ENCODE measurements at regions not wholly inside any gene's neighbourhood (a gene's known extent, or its start where the extent isn't known, plus 50 kb on each side); places are given as distances from the start of the nearest gene placed in this dataset.

GRCh38 chr3:20852712-20853111, 666.7 kb upstream of the SGO1 start:
- Mint-ChIP-seq H3K9me3 (no peaks in the 10 kb centered on the region), H3K27ac (ENCODE audit: unreplicated experiment) (no peak overlapping the region), H3K4me3 (no peak overlapping the region), H3K27me3 (ENCODE audit: low read depth) (no peaks in the 10 kb centered on the region), H3K4me1 (no peaks in the 10 kb centered on the region), H3K36me3 (ENCODE audit: low read depth) (no peaks in the 10 kb centered on the region)
- no peak for DNase-seq (ENCODE audit: low read depth, low spot score)
- TF ChIP-seq CTCF (conservative IDR thresholded peaks at IDR 0.05) = no peak

GRCh38 chr3:20849975-20850374, 664.0 kb upstream of the SGO1 start:
- Mint-ChIP-seq H3K4me1 (no peaks in the 10 kb centered on the region), H3K36me3 (ENCODE audit: low read depth) (no peaks in the 10 kb centered on the region), H3K4me3 (no peak overlapping the region), H3K9me3 (no peaks in the 10 kb centered on the region), H3K27ac (ENCODE audit: unreplicated experiment) (no peak overlapping the region), H3K27me3 (ENCODE audit: low read depth) (no peaks in the 10 kb centered on the region)
- no peak for DNase-seq (ENCODE audit: low read depth, low spot score)
- no peak for TF ChIP-seq CTCF (conservative IDR thresholded peaks at IDR 0.05)

- no peak for DNase-seq (ENCODE audit: low read depth, low spot score)
- Mint-ChIP-seq H3K27me3 (ENCODE audit: low read depth) (no peaks in the 10 kb centered on the region), H3K27ac (ENCODE audit: unreplicated experiment) (no peak overlapping the region), H3K4me3 (no peak overlapping the region), H3K36me3 (ENCODE audit: low read depth) (no peaks in the 10 kb centered on the region), H3K4me1 (no peaks in the 10 kb centered on the region), H3K9me3 (no peaks in the 10 kb centered on the region)
- TF ChIP-seq CTCF (conservative IDR thresholded peaks at IDR 0.05) = no peak
These were observed 660.8 kb upstream of the SGO1 start for GRCh38 chr3:20846832-20847231.

GRCh38 chr3:20846066-20846465, 660.1 kb upstream of the SGO1 start:
- Mint-ChIP-seq H3K36me3 (ENCODE audit: low read depth) (no peaks in the 10 kb centered on the region), H3K4me3 (no peak overlapping the region), H3K27ac (ENCODE audit: unreplicated experiment) (no peak overlapping the region), H3K4me1 (no peaks in the 10 kb centered on the region), H3K9me3 (no peaks in the 10 kb centered on the region), H3K27me3 (ENCODE audit: low read depth) (no peaks in the 10 kb centered on the region)
- no peak for TF ChIP-seq CTCF (conservative IDR thresholded peaks at IDR 0.05)
- DNase-seq (ENCODE audit: low read depth, low spot score) = no peak

GRCh38 chr3:20844851-20845250, 658.8 kb upstream of the SGO1 start:
- no peak for TF ChIP-seq CTCF (conservative IDR thresholded peaks at IDR 0.05)
- Mint-ChIP-seq H3K36me3 (ENCODE audit: low read depth) (no peaks in the 10 kb centered on the region), H3K27me3 (ENCODE audit: low read depth) (no peaks in the 10 kb centered on the region), H3K4me1 (no peaks in the 10 kb centered on the region), H3K27ac (ENCODE audit: unreplicated experiment) (no peak overlapping the region), H3K4me3 (no peak overlapping the region), H3K9me3 (no peaks in the 10 kb centered on the region)
- DNase-seq (ENCODE audit: low read depth, low spot score) = no peak

Data from neural crest cell (in vitro differentiated cells).